ENCODE measurements at regions not wholly inside any gene's neighbourhood (a gene's known extent, or its start where the extent isn't known, plus 50 kb on each side); places are given as distances from the start of the nearest gene placed in this dataset.

GRCh38 chr5:125794922-125795321, 628.3 kb upstream of the GRAMD2B start:
- Histone ChIP-seq H3K27me3 (ENCODE audit: control insufficient read depth in 3 of 3, insufficient read depth in 3 of 3, low read length in 3 of 3) (no peaks in the 10 kb centered on the region), H3K27ac (ENCODE audit: low read depth, low read length) (no peak overlapping the region), H3K9ac (ENCODE audit: low read depth in 1 of 3, low read length in 3 of 3) (no peak overlapping the region), H3K36me3 (ENCODE audit: control insufficient read depth in 3 of 3, insufficient read depth in 3 of 3, low read length in 3 of 3) (no peaks in the 10 kb centered on the region), H3K9me3 (ENCODE audit: control insufficient read depth in 3 of 3, low read length in 3 of 3) (no peaks in the 10 kb centered on the region), H3K4me1 (ENCODE audit: control insufficient read depth in 3 of 3, insufficient read depth in 3 of 3, low read length in 3 of 3) (no peaks in the 10 kb centered on the region), H3K4me3 (ENCODE audit: low read length in 3 of 3) (no peak overlapping the region)

GRCh38 chr5:125798307-125798706, 624.9 kb upstream of the GRAMD2B start:
- no peaks in the 10 kb centered on the region for H3K27me3 ChIP-seq (ENCODE audit: control insufficient read depth in 3 of 3, insufficient read depth in 3 of 3, low read length in 3 of 3)
- H3K27ac ChIP-seq (ENCODE audit: low read depth, low read length), result no peak overlapping the region
- H3K4me3 ChIP-seq (ENCODE audit: low read length in 3 of 3), result no peak overlapping the region
- no peaks in the 10 kb centered on the region for H3K9me3 ChIP-seq (ENCODE audit: control insufficient read depth in 3 of 3, low read length in 3 of 3)
- H3K9ac ChIP-seq (ENCODE audit: low read depth in 1 of 3, low read length in 3 of 3), result no peak overlapping the region
- H3K4me1 ChIP-seq (ENCODE audit: control insufficient read depth in 3 of 3, insufficient read depth in 3 of 3, low read length in 3 of 3), result no peaks in the 10 kb centered on the region
- H3K36me3 ChIP-seq (ENCODE audit: control insufficient read depth in 3 of 3, insufficient read depth in 3 of 3, low read length in 3 of 3), result no peaks in the 10 kb centered on the region

- Histone ChIP-seq H3K27ac (ENCODE audit: low read depth, low read length) (no peak overlapping the region), H3K36me3 (ENCODE audit: control insufficient read depth in 3 of 3, insufficient read depth in 3 of 3, low read length in 3 of 3) (no peaks in the 10 kb centered on the region), H3K9ac (ENCODE audit: low read depth in 1 of 3, low read length in 3 of 3) (no peak overlapping the region), H3K9me3 (ENCODE audit: control insufficient read depth in 3 of 3, low read length in 3 of 3) (no peaks in the 10 kb centered on the region), H3K27me3 (ENCODE audit: control insufficient read depth in 3 of 3, insufficient read depth in 3 of 3, low read length in 3 of 3) (no peaks in the 10 kb centered on the region), H3K4me1 (ENCODE audit: control insufficient read depth in 3 of 3, insufficient read depth in 3 of 3, low read length in 3 of 3) (no peaks in the 10 kb centered on the region), H3K4me3 (ENCODE audit: low read length in 3 of 3) (no peak overlapping the region)
Measured at GRCh38 chr5:125812651-125813050, 610.6 kb upstream of the GRAMD2B start.

GRCh38 chr5:125813221-125813974, 609.8 kb upstream of the GRAMD2B start:
- Histone ChIP-seq H3K27ac (ENCODE audit: low read depth, low read length) (no peak overlapping the region), H3K4me3 (ENCODE audit: low read length in 3 of 3) (no peak overlapping the region), H3K4me1 (ENCODE audit: control insufficient read depth in 3 of 3, insufficient read depth in 3 of 3, low read length in 3 of 3) (no peaks in the 10 kb centered on the region), H3K9me3 (ENCODE audit: control insufficient read depth in 3 of 3, low read length in 3 of 3) (no peaks in the 10 kb centered on the region), H3K9ac (ENCODE audit: low read depth in 1 of 3, low read length in 3 of 3) (no peak overlapping the region), H3K27me3 (ENCODE audit: control insufficient read depth in 3 of 3, insufficient read depth in 3 of 3, low read length in 3 of 3) (no peaks in the 10 kb centered on the region), H3K36me3 (ENCODE audit: control insufficient read depth in 3 of 3, insufficient read depth in 3 of 3, low read length in 3 of 3) (no peaks in the 10 kb centered on the region)

- no peaks in the 10 kb centered on the region for H3K4me1 ChIP-seq (ENCODE audit: control insufficient read depth in 3 of 3, insufficient read depth in 3 of 3, low read length in 3 of 3)
- H3K4me3 ChIP-seq (ENCODE audit: low read length in 3 of 3), result no peak overlapping the region
- no peaks in the 10 kb centered on the region for H3K9me3 ChIP-seq (ENCODE audit: control insufficient read depth in 3 of 3, low read length in 3 of 3)
- H3K27ac ChIP-seq (ENCODE audit: low read depth, low read length), result no peak overlapping the region
- no peaks in the 10 kb centered on the region for H3K36me3 ChIP-seq (ENCODE audit: control insufficient read depth in 3 of 3, insufficient read depth in 3 of 3, low read length in 3 of 3)
- no peak overlapping the region for H3K9ac ChIP-seq (ENCODE audit: low read depth in 1 of 3, low read length in 3 of 3)
- H3K27me3 ChIP-seq (ENCODE audit: control insufficient read depth in 3 of 3, insufficient read depth in 3 of 3, low read length in 3 of 3), result no peaks in the 10 kb centered on the region
Measured at GRCh38 chr5:125814119-125814518, 609.1 kb upstream of the GRAMD2B start.

GRCh38 chr5:125823572-125823971, 599.6 kb upstream of the GRAMD2B start:
- Histone ChIP-seq H3K9ac (ENCODE audit: low read depth in 1 of 3, low read length in 3 of 3) (no peak overlapping the region), H3K27me3 (ENCODE audit: control insufficient read depth in 3 of 3, insufficient read depth in 3 of 3, low read length in 3 of 3) (no peaks in the 10 kb centered on the region), H3K4me3 (ENCODE audit: low read length in 3 of 3) (no peak overlapping the region), H3K9me3 (ENCODE audit: control insufficient read depth in 3 of 3, low read length in 3 of 3) (no peaks in the 10 kb centered on the region), H3K36me3 (ENCODE audit: control insufficient read depth in 3 of 3, insufficient read depth in 3 of 3, low read length in 3 of 3) (no peaks in the 10 kb centered on the region), H3K4me1 (ENCODE audit: control insufficient read depth in 3 of 3, insufficient read depth in 3 of 3, low read length in 3 of 3) (no peaks in the 10 kb centered on the region), H3K27ac (ENCODE audit: low read depth, low read length) (no peak overlapping the region)

- H3K4me3 ChIP-seq (ENCODE audit: low read length in 3 of 3), result no peak overlapping the region
- no peak overlapping the region for H3K9ac ChIP-seq (ENCODE audit: low read depth in 1 of 3, low read length in 3 of 3)
- H3K27me3 ChIP-seq (ENCODE audit: control insufficient read depth in 3 of 3, insufficient read depth in 3 of 3, low read length in 3 of 3), result no peaks in the 10 kb centered on the region
- H3K9me3 ChIP-seq (ENCODE audit: control insufficient read depth in 3 of 3, low read length in 3 of 3), result no peaks in the 10 kb centered on the region
- H3K36me3 ChIP-seq (ENCODE audit: control insufficient read depth in 3 of 3, insufficient read depth in 3 of 3, low read length in 3 of 3), result no peaks in the 10 kb centered on the region
- H3K27ac ChIP-seq (ENCODE audit: low read depth, low read length), result no peak overlapping the region
- H3K4me1 ChIP-seq (ENCODE audit: control insufficient read depth in 3 of 3, insufficient read depth in 3 of 3, low read length in 3 of 3), result no peaks in the 10 kb centered on the region
Measured at GRCh38 chr5:125826214-125826613, 597.0 kb upstream of the GRAMD2B start.

- no peak overlapping the region for H3K4me3 ChIP-seq (ENCODE audit: low read length in 3 of 3)
Measured at GRCh38 chr5:125829349-125829748, 593.9 kb upstream of the GRAMD2B start.

GRCh38 chr5:125833398-125833797, 589.8 kb upstream of the GRAMD2B start:
- no peak overlapping the region for H3K27ac ChIP-seq (ENCODE audit: low read depth, low read length)
- H3K9me3 ChIP-seq (ENCODE audit: control insufficient read depth in 3 of 3, low read length in 3 of 3), result no peaks in the 10 kb centered on the region
- no peak overlapping the region for H3K9ac ChIP-seq (ENCODE audit: low read depth in 1 of 3, low read length in 3 of 3)

More at GRCh38 chr5:125829349-125829748, 593.9 kb upstream of the GRAMD2B start:
- Histone ChIP-seq H3K9me3 (ENCODE audit: control insufficient read depth in 3 of 3, low read length in 3 of 3) (no peaks in the 10 kb centered on the region), H3K27me3 (ENCODE audit: control insufficient read depth in 3 of 3, insufficient read depth in 3 of 3, low read length in 3 of 3) (no peaks in the 10 kb centered on the region), H3K9ac (ENCODE audit: low read depth in 1 of 3, low read length in 3 of 3) (no peak overlapping the region), H3K36me3 (ENCODE audit: control insufficient read depth in 3 of 3, insufficient read depth in 3 of 3, low read length in 3 of 3) (no peaks in the 10 kb centered on the region), H3K27ac (ENCODE audit: low read depth, low read length) (no peak overlapping the region), H3K4me1 (ENCODE audit: control insufficient read depth in 3 of 3, insufficient read depth in 3 of 3, low read length in 3 of 3) (no peaks in the 10 kb centered on the region)

GRCh38 chr5:125834438-125835115, 588.6 kb upstream of the GRAMD2B start:
- H3K9me3 ChIP-seq (ENCODE audit: control insufficient read depth in 3 of 3, low read length in 3 of 3), result no peaks in the 10 kb centered on the region
- no peaks in the 10 kb centered on the region for H3K36me3 ChIP-seq (ENCODE audit: control insufficient read depth in 3 of 3, insufficient read depth in 3 of 3, low read length in 3 of 3)
- H3K4me1 ChIP-seq (ENCODE audit: control insufficient read depth in 3 of 3, insufficient read depth in 3 of 3, low read length in 3 of 3), result peaks cover 0 to 4% (median 0%) of the 10 kb centered on the region in 3 donors
- no peak overlapping the region for H3K9ac ChIP-seq (ENCODE audit: low read depth in 1 of 3, low read length in 3 of 3)
- no peak overlapping the region for H3K4me3 ChIP-seq (ENCODE audit: low read length in 3 of 3)
- H3K27ac ChIP-seq (ENCODE audit: low read depth, low read length), result no peak overlapping the region
- no peaks in the 10 kb centered on the region for H3K27me3 ChIP-seq (ENCODE audit: control insufficient read depth in 3 of 3, insufficient read depth in 3 of 3, low read length in 3 of 3)

More at GRCh38 chr5:125833398-125833797, 589.8 kb upstream of the GRAMD2B start:
- Histone ChIP-seq H3K4me3 (ENCODE audit: low read length in 3 of 3) (no peak overlapping the region), H3K27me3 (ENCODE audit: control insufficient read depth in 3 of 3, insufficient read depth in 3 of 3, low read length in 3 of 3) (no peaks in the 10 kb centered on the region), H3K36me3 (ENCODE audit: control insufficient read depth in 3 of 3, insufficient read depth in 3 of 3, low read length in 3 of 3) (no peaks in the 10 kb centered on the region), H3K4me1 (ENCODE audit: control insufficient read depth in 3 of 3, insufficient read depth in 3 of 3, low read length in 3 of 3) (peaks cover 0 to 4% (median 0%) of the 10 kb centered on the region in 3 donors)
